OCI-M1 (cell line): ENCODE measurements at regions not wholly inside any gene's neighbourhood (a gene's known extent, or its start where the extent isn't known, plus 50 kb on each side); places are given as distances from the start of the nearest gene placed in this dataset.

ENCODE experiments used
- DNase-seq: peaks from one replicate; lab custom pipeline; 2025; lab: John Stamatoyannopoulos, UW

DNA sequence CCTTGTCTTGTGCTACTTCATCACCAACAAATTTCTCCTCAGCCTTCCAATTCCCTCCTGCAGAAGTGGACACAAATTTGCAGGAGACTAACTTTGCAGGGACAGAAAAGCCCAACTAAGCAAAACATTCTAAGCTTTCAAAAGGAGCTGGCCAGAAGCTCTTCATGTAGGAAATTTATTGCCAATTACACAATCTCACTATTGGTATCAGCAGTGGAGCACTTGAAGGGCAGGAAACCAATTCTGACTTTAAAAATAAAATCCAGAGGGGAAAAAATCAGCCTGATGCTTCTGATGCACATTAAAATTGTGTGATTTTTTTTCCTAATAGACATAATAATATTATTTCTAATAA is 193.3 kb downstream of the LY86 start:
- DNase-seq = no peak

DNA sequence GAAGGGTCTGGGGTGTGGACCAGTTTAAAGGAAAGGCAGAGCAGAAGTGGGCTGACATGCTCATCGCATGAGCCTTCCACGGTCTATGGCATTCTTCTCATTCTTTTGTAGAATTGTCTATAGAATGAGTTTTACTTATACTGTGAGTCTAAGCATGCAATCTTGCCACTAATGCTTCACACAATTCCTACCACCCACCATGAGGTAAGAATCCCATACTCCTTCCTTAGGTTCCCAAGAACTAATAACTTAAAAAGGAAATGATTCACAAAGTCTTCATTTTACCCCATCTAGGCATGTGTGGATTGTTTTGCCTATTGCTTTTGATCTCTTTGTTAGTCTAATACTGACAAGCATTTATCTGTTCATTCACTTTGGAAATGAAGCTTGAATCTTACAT is 195.2 kb downstream of the LY86 start:
- no peak for DNase-seq

DNA sequence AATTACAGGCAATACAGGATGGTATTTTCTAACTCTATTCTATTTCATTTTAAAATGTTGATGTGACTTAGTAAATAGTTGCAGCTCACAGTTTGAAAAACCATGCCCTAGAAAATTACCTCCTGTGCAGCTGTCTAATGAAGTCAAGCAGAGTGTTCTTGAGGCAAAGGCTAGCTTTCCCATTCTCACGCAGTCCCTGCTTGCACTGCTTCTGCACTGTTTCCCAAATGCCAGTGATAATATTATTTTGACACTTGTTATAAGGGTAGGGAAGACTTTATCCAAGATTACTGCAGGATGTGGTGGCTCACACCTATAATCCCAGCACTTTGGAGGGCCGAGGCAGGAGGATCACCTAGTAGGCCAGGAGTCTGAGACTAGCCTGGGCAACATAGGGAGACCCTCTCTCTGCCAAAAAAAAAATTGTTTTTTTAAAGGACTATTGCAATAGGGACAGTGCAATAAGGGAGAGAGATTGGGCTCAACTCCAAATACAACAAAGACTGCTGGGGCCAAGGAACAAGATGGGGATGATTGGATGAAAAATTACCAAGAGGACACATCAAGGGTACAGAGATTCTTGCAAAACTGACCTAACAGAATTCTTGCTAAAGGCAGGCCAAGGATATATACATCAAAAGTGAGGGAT is 196.1 kb downstream of the LY86 start:
- DNase-seq = no peak

DNA sequence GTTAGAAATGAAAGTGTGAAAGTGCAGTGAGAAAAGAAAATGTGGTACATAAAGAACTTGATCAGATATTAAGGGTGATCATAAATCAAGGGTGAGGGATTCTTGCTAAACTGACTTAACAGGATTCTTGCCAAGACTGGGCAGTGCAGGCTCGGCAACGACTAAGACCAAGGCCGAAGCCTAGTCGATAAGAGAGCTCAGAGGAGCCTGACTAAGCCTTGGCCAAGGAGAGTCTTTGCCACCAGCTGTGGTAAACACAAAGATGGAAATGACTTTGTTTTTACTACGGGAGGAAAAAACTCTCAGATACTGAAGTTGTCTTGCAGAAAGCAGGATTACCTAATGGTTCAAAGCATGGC is 196.6 kb downstream of the LY86 start:
- no peak for DNase-seq

DNA sequence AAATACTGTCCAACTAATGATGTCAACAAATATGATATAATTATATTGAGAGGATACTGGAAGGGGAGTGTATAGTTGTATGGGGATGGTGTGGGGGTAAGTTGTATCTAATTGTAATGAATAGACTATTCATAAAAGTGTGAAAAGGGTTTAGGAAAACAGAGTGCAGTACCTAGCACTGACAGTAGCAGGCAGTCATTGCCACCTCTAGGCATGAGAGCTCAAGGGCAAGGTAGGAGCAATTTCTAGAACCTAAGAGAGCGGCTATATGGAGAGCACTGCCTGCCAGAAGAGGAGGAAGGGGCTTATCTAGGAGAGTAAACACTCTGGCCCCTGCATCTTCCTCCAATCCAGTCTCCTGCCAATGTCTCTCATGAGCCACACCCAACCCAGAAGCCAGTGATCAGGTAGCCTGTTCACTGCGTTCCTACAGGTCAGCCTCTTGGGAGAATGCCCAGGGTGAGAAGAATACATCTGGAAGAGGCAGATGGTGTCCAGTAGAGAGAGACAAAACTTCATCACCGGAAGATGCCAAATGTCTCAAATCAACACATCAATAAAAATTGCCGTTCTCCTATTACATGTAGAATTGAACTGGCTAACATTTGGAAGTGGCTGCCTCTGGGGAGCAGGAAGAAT is 200.0 kb downstream of the LY86 start:
- peak; percentile 65 for DNase-seq

DNA sequence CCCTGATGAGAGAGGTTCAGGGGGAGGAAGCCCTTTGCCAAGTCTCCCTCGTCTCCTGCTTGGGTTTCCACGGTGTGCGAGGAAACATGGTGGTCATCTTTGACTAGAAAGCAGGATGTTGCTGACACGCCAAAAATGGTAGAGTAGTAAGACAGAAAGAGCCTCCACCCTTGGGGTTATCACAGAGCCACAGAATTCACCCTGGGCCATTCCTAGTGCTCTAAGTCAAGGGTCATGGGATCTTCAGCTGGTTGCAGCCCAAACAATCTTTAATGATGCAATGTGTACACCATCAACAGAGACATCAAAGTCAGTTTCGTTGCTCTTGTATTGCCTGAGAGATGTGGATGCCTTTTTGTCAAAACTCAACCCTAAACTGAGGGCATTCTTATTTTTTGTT is 201.9 kb downstream of the LY86 start:
- DNase-seq = no peak

DNA sequence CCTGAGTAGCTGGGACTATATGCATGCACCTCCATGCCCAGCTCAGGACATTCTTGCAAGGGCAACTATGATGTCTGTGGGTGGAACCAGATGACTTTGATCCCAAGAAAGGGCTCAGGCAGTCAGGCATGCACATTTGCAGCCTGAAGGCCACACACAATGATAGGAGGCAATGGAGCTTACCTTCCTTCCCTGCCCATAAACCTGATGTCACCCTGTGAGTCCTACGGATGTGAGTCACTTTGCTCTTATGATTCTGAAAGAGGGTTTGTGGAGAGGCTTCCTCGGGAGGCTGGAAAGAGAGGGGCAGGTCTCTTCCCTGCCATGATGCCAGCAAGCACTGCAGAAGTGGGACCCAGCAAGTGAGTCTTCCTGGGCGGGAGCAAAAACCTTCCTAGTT is 202.4 kb downstream of the LY86 start:
- DNase-seq = no peak

DNA sequence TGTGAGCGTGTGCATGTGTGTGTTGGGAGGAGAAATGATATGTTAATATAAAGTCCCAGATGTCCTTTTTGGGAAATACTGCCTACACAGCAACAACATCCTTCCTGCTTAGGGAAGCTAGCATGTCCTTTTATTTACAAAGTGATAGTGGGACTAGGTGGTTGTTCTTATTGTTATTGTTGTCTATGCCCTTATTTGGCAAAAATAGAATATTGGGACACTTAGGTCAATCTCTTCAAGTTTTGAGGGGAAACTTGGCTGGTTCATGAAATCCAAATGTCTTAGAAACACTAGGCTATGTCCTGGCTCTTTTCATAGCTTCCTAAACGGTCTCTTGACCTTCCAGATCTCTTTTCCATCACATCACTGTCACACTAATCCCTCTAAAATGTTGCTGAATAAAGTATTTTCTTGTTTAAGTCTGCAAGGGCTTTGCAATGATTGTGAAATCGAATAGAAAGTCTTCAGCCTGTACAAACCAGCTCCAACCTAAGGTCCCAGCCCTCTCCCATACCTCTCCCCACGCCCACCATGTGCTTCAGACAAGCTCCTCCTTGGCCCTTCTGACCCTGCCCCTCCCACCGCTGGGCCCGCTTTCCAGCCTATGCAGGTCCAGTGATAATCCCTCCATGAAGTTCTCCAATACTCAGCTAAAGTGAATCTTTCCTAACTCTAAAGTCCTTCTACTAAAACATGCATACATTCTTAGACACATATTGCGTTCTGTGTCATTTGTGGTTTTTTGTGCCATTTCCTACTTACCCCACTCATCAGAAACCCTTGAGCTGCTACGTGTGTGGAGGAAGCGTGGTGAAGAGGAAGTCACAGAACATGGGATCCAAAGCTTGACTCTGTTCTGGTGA is 205.1 kb downstream of the LY86 start:
- DNase-seq = no peak

DNA sequence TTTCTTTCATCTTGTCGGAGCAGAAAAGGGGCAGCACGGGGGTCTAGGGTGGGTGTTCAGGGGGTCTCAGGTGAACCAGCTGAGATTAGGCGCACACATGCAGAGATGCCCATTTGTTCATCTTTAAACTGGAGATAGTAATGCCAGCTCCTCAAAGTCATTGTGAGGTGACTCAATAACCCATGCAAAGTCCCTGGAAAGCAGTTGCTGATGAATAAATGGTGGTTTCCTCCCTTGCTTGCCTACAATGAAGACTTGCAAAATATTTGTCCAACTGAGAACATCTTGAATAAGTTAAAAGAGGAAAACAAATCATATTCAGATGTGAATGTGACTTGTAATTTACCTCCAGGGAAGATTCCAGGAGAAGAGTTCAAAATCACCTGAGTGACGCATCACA is 206.9 kb downstream of the LY86 start:
- no peak for DNase-seq

DNA sequence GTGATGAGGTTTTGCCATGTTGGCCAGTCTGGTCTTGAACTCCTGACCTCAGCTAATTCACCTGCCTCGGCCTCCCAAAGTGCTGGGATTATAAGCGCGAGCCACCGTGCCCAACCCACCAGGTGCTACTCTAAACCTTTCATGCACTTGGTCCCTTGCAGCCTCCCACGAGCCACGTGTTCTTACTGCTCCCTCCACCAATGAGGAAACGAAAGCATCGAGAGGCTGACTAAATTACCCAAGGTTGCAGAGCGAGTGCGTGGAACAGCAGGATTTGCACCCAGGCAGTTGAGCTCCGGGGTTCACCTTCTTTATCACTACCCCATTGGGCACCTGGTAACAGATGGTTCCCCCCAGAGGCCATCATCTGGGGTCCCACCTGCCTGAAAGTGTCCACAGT is 208.3 kb downstream of the LY86 start:
- no peak for DNase-seq

DNA sequence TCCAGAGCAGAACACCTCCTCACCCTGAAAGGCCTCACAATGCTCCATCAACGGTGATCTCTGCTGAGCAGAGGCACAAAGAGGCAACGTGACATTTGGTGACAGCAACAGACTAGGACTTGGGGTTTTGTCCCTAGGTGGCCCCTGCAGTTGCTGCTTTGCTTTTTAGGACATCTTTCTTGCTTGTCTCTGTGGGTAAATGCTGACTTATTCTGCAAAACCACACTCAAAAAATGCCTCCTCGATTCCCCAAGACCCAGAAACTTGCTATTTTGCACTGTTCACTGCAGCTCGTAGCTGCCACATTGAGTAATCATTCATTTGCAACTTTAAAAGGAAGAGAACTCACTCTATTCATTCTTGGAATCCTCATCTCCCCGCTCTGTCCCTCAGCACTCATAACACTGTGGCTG is 209.9 kb downstream of the LY86 start:
- no peak for DNase-seq

DNA sequence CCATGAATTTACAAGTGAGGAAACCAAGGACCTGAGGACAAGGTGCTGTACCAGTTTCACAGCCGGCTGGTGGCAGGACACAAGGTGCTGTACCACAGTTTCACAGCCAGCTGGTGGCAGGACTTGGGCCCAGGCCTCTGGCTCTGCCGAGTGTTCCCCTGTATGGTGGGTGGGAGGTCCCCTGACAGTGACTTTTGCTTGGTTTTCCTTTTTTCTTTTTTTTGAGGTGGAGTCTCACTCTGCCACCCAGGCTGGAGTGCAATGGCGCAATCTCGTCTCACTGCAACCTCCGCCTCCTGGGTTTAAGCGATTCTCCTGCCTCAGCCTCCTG is 212.4 kb downstream of the LY86 start:
- no peak for DNase-seq

DNA sequence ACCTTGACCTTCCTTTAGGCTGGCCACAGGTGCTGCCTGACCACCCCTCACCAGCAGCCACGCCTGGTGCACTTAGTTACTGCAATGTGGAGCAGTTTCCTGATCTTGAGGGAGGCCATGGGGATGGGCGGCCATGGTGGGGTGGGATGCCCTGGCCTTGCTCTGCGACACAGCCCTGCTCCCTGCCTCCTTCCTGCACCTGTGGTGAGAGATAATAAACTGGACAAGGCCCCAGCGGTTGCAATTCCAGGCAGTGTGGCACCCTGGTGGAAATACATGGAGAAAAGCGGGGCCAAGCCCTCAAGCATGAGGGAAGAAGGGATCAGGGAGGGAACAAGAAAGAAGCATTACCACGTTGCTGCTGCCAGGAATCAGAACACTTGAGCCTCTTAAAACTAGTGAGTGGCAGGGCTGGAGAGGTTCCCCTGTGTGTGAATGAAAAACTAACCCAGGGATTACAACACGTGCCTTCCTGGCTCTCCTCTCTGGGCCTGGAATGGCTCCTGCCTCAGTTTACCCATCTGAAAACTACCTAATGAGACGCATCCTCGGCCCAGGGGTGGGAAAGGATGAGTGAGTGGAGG is 213.2 kb downstream of the LY86 start:
- DNase-seq = no peak

DNA sequence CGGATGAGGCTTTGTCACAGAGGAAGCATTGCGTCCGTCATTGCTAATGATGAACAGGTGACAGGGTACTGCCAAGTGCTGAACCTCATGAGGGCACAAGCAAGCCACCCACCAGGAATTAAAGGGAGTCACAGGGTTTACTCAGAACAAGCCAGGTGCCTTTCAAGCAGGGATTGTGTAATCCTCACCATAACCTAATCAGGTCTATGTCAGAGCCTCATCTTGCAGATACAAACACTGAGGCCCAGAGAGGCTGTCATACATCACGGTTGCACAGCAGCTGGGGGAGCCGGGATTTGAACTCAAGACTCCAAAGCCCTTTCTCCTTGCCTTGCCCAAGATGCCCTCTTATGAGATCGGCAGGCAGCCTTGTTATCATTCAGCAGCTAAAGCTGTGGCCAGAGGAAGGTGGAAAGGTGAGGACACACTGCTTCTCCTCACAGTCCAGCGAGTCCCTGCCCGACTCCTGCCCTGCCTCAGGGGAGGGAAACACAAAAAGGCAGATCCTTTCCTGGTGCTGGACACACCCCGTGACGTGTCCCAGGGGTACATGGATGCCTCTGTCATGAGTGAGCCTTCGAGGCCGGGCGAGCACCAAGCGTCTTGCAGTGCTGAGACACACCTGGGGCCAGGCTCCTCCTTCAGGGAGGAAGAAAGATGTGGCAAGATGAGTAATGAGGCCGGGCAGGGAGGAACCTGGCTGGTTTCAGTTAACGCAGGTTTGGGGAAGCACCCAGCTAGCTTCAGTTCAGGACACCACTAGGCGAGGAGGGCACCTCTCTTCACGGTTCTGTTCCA is 214.9 kb downstream of the LY86 start:
- DNase-seq = no peak

DNA sequence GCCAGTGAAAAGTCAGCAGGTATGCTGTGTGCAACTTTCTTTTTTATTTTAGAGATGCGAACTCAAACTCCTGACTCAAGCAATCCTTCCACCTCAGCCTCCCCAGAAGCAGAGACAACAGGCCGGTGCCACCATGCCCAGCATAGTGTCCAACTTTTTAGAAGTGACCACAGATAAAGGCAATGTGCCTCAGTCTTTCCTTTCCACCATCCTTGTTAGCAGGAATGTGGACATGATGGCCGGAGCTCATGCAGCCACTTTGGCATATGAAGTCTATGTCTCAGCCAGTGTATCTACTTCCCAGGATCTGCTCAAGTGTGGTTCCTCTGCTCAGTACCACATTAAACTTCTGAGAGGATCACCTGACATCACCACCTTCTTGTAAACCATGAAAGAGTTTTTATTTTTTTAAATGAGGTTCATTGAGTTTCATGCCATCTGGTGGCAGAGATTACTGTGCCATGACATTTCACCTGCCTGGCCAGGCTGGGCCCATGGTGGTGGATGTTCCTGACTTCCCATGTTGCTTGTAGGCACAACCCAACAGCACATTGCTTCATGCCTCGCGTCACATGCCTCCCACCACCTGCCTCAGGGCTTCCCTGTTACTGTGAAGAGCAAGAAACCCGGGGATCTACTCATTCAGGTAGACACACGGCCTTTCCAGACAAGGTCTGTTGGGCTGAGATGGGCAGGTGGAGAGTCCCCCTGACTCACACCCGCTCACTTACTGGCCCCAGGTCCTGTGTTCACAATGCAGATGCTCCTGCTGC is 216.5 kb downstream of the LY86 start:
- no peak for DNase-seq

DNA sequence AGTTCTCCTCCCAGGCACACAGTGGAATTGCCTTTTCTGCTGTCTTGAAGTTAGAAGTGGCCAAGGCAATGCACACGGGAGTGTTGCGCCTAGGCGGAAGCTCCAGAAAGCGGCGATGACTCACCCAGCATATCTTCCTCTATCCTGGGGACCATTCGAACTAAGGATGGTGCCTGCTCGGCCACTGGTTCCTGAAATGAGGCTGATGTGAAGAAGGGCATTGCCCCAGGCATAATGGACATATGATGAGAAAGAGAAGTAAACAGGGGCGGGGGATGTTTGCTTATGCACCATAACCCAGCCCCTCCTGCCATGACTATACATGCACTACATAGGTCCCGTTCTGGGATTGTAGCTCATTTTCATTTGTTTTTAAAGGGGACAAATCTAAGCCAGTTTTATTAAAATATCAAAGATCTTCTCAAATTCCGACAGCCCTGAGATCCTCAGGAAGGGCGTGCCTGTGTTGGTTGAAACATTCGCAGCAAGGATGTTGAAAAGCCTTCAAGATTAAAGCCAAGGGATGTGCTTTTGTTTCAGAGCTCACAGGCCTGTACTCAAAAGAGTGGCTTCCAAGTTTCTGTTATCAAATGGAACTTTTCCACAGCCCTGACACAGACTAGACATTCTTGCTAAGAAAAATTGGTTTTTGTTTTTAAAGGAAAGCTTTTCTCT is 218.5 kb downstream of the LY86 start:
- DNase-seq = peak; percentile 73

DNA sequence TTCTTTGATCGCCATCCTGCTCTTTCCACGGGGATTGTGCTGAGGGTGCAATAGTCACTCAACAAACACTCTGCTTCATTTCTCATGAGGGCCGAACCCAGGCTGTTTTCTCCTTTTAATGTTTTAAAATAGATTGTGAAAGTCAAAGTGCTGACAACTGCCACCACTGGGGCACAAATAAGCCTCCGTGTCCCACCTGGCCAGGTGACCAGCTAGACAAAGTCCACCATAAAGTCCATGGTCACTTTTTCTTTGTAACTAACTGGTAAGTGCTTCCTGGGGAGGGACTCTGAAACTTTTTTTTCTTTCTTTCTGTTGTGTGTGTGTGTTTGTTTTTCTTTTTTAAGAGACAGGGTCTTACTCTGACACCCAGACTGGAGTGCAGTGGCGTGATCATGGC is 219.8 kb downstream of the LY86 start:
- DNase-seq = no peak

DNA sequence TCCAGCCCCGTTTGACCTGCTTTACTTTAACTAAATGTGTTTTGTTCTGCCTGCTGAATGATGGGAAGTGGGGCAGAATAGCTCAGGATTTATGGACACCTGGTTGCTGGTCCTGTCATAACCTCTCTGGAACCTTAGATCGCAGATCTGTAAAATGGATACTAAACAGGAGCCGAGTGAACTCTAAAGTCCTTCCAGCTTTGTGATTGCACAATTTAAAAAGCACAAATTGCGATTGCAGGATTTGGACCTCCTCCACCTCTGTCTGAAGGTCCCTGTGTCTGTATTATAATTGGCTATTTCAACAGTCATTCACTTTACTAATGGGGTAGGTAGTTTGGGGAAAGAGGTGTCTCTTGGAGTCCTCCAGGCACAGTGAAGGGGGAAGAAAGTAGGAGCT is 220.4 kb downstream of the LY86 start:
- no peak for DNase-seq

DNA sequence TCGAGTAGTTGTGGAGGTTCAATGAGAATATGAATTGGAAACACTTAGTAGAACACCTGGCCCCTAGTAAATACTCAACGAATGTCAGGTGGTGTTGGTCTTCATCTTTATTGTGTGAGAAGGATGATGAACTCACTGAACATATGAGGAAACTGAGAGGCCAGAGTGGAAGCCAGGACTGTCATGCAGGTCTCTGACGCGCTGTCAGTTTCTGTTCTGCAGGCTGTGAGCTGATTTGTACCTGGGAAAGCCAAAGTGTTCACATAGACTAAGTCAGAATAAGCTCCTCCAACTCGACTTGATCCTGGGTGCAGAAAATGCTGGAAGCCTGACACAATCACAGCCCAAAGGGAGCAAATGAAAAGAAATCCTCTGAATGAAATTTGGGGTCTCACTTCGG is 222.2 kb downstream of the LY86 start:
- DNase-seq = peak; percentile 39

DNA sequence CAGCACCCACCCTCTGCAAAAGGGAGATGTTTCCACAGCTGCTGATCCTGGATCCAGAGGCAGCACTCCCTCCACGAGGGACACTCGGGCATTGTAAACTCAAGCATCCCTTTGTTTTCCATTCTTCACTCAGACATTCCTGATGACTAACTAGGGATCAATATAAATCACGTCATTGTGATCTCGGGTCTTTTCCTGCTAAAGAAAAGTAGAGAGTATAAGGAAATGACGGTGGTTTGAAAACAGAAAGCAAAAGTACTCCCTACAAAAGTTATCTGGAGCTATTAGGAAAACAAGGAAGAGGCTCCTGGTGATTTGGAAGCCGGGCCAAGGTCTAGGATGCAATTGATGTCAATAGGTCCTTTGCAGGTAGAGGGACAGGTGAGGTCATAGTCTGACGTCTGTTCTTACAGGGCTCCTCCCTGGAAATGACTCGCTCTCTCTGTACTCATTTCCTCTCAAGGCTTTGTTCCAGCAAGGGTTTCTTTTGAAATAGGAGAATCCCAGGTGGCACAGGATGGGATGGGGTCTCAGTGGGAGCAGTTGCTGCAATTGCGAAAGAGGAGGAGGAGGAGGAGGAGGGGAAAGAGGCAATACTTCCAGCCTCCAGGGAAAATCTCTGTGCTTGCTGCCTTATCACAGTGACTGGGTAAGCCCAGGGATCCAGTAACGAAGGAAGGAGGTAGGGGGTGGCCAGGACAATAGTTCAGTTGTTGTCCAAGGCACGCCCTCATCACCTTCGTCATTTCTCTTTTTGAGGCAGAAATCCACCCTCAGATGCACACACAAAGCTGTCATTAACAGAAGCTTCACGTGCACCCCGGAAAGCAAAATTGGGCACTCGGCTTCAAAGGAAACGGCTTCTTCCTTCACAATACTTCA is 222.8 kb downstream of the LY86 start:
- peak; percentile 59 for DNase-seq
